ENCODE measurements at regions not wholly inside any gene's neighbourhood (a gene's known extent, or its start where the extent isn't known, plus 50 kb on each side); places are given as distances from the start of the nearest gene placed in this dataset.
"Not testable (repeated sequence)": the region's sequence is repeated elsewhere in the genome, so short reads cannot be mapped to it uniquely, and the experiment has no call there.

DNA sequence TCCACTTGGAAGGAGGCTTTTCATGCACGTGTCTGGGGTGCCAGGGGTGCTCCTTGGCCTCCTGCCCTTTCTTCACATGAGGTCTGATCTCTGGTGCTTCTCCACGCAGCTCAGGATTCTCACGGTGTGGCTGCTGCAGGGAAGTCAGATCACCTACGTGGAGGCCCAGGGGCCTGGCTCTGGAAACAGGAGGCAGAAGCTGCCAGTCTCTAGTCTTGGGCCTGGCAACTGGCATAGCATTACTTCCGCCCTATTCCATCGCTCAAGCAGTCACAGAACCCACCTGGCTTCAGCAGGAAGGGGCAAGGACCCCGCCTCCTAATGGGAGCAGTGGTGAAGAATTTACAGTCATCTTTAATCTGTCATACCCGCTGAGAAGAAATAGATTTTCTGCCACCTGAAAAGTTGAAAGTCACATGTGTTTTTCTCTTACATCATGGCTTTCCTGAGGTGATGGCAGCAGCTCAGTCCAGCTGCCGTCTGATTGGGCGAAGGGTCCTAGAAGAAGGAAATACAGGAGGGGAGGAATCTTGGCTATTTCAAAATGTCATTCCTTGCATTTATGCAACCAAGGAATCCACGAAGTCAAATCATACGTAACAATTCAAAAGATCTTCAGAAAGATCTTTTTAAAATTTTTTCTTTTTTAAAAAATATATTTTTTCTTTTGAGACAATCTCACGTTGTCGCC is 50.1 kb upstream of the DKK3 start:
- POLR2A ChIA-PET, result no interaction called here
- CTCF ChIA-PET, result no interaction called here
- TF ChIP-seq FOXM1 (IDR thresholded peaks at IDR 0.05; ENCODE audit: borderline replicate concordance) (no peak), FOXA1 (IDR thresholded peaks at IDR 0.05) (no peak), BHLHE40 (IDR thresholded peaks at IDR 0.05; ENCODE audit: borderline replicate concordance) (no peak), SUZ12 (IDR thresholded peaks at IDR 0.05) (no peak), ELF4 (IDR thresholded peaks at IDR 0.05) (no peak), HDGF (IDR thresholded peaks at IDR 0.05; ENCODE audit: borderline replicate concordance) (no peak), ZNF384 (IDR thresholded peaks at IDR 0.05) (no peak), NFRKB (IDR thresholded peaks at IDR 0.05) (no peak), TARDBP (IDR thresholded peaks at IDR 0.05) (no peak), ARNT (IDR thresholded peaks at IDR 0.05) (no peak)
- DNase-seq (ENCODE audit: extremely low spot score), result no peak

DNA sequence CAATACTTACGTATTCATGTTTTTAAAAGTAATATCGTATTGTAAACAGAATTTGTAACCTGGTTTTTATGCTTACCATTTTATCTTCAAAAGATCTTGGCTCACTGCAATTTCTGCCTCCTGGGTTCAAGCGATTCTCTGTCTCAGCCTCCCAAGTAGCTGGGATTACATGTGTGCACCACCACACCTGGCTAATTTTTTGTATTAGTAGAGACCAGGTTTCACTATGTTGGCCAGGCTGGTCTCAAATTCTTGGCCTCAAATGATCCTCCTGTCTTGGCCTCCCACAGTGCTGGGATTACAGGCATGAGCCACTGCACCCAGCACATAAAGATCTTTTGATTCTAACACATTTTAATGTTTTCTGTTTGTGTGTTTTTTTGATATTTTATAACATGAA is 50.7 kb upstream of the DKK3 start:
- DNase-seq (ENCODE audit: extremely low spot score); POLR2A ChIA-PET: not testable (repeated sequence)
- CTCF ChIA-PET, result interaction anchor here (0.9 kb wide), 1 partner anchor 11 kb away, joined by 3 read pairs; no protein-coding TSS in a partner anchor

DNA sequence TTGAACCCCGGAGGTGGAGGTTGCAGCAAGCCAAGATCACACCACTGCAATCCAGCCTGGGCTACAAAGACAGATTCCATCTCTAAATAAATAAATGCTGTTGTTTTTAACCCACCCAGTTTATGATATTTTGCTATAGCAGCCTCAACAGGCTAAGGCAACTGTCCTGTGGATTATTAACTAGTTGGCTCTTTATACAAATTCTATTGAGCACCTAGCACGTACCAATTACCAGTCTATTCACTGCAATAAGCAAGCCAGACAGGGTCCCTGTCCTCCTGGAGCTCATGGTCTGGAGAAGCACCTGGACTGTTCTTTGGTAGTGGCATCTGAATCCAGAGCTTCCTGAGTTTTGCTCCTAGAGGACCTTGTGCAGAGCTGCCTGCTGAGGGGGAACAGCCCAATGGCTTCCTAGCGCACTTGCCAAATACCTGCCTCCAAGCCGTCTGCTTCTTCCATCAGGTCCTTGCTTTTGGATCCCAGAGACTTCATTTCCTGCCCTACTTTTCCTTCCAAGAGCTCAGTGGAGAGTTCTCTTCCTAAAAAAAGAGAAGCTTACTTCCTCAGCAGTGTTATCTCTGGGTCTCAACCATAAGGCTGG is 49.9 kb upstream of the MICAL2 start:
- no peak for DNase-seq (ENCODE audit: extremely low spot score)
- POLR2A ChIA-PET, result no interaction called here
- TF ChIP-seq ELF4 (IDR thresholded peaks at IDR 0.05), result no peak
- no peak for TF ChIP-seq ARNT (IDR thresholded peaks at IDR 0.05)
- TF ChIP-seq FOXM1 (IDR thresholded peaks at IDR 0.05; ENCODE audit: borderline replicate concordance), result no peak
- no peak for TF ChIP-seq FOXK2 (IDR thresholded peaks at IDR 0.05)
- TF ChIP-seq, protein P1, sequence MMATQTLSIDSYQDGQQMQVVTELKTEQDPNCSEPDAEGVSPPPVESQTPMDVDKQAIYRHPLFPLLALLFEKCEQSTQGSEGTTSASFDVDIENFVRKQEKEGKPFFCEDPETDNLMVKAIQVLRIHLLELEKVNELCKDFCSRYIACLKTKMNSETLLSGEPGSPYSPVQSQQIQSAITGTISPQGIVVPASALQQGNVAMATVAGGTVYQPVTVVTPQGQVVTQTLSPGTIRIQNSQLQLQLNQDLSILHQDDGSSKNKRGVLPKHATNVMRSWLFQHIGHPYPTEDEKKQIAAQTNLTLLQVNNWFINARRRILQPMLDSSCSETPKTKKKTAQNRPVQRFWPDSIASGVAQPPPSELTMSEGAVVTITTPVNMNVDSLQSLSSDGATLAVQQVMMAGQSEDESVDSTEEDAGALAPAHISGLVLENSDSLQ (IDR thresholded peaks at IDR 0.05), result no peak
- no peak for TF ChIP-seq NFRKB (IDR thresholded peaks at IDR 0.05)
- TF ChIP-seq TARDBP (IDR thresholded peaks at IDR 0.05), result no peak
- TF ChIP-seq CTBP1 (IDR thresholded peaks at IDR 0.05; ENCODE audit: borderline replicate concordance), result no peak
- TF ChIP-seq BHLHE40 (IDR thresholded peaks at IDR 0.05; ENCODE audit: borderline replicate concordance), result no peak
- no peak for TF ChIP-seq LEF1 (IDR thresholded peaks at IDR 0.05; ENCODE audit: borderline replicate concordance)
- no peak for TF ChIP-seq HDGF (IDR thresholded peaks at IDR 0.05; ENCODE audit: borderline replicate concordance)
- CTCF ChIA-PET, result interaction anchor here (0.9 to 1.4 kb wide), 2 partner anchors 13 to 222 kb away, joined by 3 read pairs; no protein-coding TSS in a partner anchor
